ENCODE measurements at regions not wholly inside any gene's neighbourhood (a gene's known extent, or its start where the extent isn't known, plus 50 kb on each side); places are given as distances from the start of the nearest gene placed in this dataset.

- Histone ChIP-seq H3K9me3 (no peaks in the 10 kb centered on the region), H3K27me3 (no peaks in the 10 kb centered on the region), H3K4me3 (no peak overlapping the region), H3K4me1 (no peaks in the 10 kb centered on the region), H3K27ac (no peak overlapping the region), H3K36me3 (no peaks in the 10 kb centered on the region)
- intact Hi-C loops (cut with DNase I): no loop called here
- TF ChIP-seq CTCF (IDR thresholded peaks at IDR 0.05): no peak
- WGBS, 2 donors: 89 to 90% methylated on average over 20 of the region's 20 CpGs
- DNase-seq (no peak), ATAC-seq (no peak)
Observed at GRCh38 chr15:46918462-46919140, 798.7 kb upstream of the SEMA6D start.

- DNase-seq (no peak), ATAC-seq (peak in 2 of 8 donors; percentile 51 to 71)
- intact Hi-C loops (cut with DNase I): no loop called here
- Histone ChIP-seq H3K27me3 (no peaks in the 10 kb centered on the region), H3K4me3 (no peak overlapping the region), H3K9me3 (no peaks in the 10 kb centered on the region), H3K27ac (no peak overlapping the region), H3K36me3 (no peaks in the 10 kb centered on the region), H3K4me1 (no peaks in the 10 kb centered on the region)
- WGBS, 2 donors: 40 to 43% methylated on average over 3 of the region's 3 CpGs
- TF ChIP-seq CTCF (IDR thresholded peaks at IDR 0.05): no peak
Observed at GRCh38 chr15:46921891-46922290, 795.4 kb upstream of the SEMA6D start.

GRCh38 chr15:46930426-46930825 is 786.9 kb upstream of the SEMA6D start:
- no peak for ATAC-seq
- DNase-seq: no peak
- no peaks in the 10 kb centered on the region for H3K27me3 ChIP-seq
- H3K9me3 ChIP-seq: no peaks in the 10 kb centered on the region
- intact Hi-C loops (cut with DNase I): no loop called here
- TF ChIP-seq CTCF (IDR thresholded peaks at IDR 0.05): no peak
- H3K27ac ChIP-seq: no peak overlapping the region
- no peaks in the 10 kb centered on the region for H3K4me1 ChIP-seq
- H3K4me3 ChIP-seq: no peak overlapping the region
- no peaks in the 10 kb centered on the region for H3K36me3 ChIP-seq

- 75 to 80% methylated on average over 4 of the region's 4 CpGs for WGBS, 2 donors
Observed at GRCh38 chr15:46933332-46933731, 784.0 kb upstream of the SEMA6D start.

More at GRCh38 chr15:46933332-46933731, 784.0 kb upstream of the SEMA6D start:
- no peaks in the 10 kb centered on the region for H3K36me3 ChIP-seq
- no peaks in the 10 kb centered on the region for H3K9me3 ChIP-seq
- ATAC-seq (no peak), DNase-seq (no peak)
- intact Hi-C loops (cut with DNase I): no loop called here
- no peak overlapping the region for H3K27ac ChIP-seq
- no peak overlapping the region for H3K4me3 ChIP-seq
- no peaks in the 10 kb centered on the region for H3K27me3 ChIP-seq
- no peaks in the 10 kb centered on the region for H3K4me1 ChIP-seq
- TF ChIP-seq CTCF (IDR thresholded peaks at IDR 0.05): no peak

Measured in heart right ventricle (tissue), 16 donors.